DMS 273 treated with DMSO at 0.1 percent for 48 hours (cell line): ENCODE measurements at regions not wholly inside any gene's neighbourhood (a gene's known extent, or its start where the extent isn't known, plus 50 kb on each side); places are given as distances from the start of the nearest gene placed in this dataset.

ENCODE experiments used
- DNase-seq: peaks from one replicate; lab custom pipeline; 2025; lab: John Stamatoyannopoulos, UW

- DNase-seq = no peak
Measured at GRCh38 chr6:9404351-9405146, 969.2 kb upstream of the SLC35B3 start.

- no peak for DNase-seq
Measured at GRCh38 chr6:9403736-9404135, 968.4 kb upstream of the SLC35B3 start.

- no peak for DNase-seq
Measured at GRCh38 chr6:9401960-9402359, 966.6 kb upstream of the SLC35B3 start.

GRCh38 chr6:9399916-9400315 is 964.6 kb upstream of the SLC35B3 start:
- no peak for DNase-seq

- DNase-seq = no peak
Measured at GRCh38 chr6:9398767-9399373, 963.5 kb upstream of the SLC35B3 start.

GRCh38 chr6:9398071-9398766 is 962.9 kb upstream of the SLC35B3 start:
- DNase-seq = no peak

- no peak for DNase-seq
Measured at GRCh38 chr6:9388596-9388995, 953.3 kb upstream of the SLC35B3 start.

GRCh38 chr6:9380568-9380967 is 945.2 kb upstream of the SLC35B3 start:
- DNase-seq = no peak

GRCh38 chr6:9373308-9373707 is 938.0 kb upstream of the SLC35B3 start:
- DNase-seq = no peak

GRCh38 chr6:9370480-9370879 is 935.1 kb upstream of the SLC35B3 start:
- DNase-seq = no peak

GRCh38 chr6:9365378-9365777 is 930.0 kb upstream of the SLC35B3 start:
- DNase-seq = no peak

- DNase-seq = no peak
Measured at GRCh38 chr6:9361749-9362148, 926.4 kb upstream of the SLC35B3 start.

- no peak for DNase-seq
Measured at GRCh38 chr6:9360881-9361280, 925.5 kb upstream of the SLC35B3 start.

GRCh38 chr6:9347608-9348007 is 912.3 kb upstream of the SLC35B3 start:
- DNase-seq = no peak

GRCh38 chr6:9346923-9347322 is 911.6 kb upstream of the SLC35B3 start:
- DNase-seq = no peak

GRCh38 chr6:9335431-9335830 is 900.1 kb upstream of the SLC35B3 start:
- no peak for DNase-seq

GRCh38 chr6:9334979-9335378 is 899.6 kb upstream of the SLC35B3 start:
- DNase-seq = no peak

GRCh38 chr6:9332241-9332780 is 897.0 kb upstream of the SLC35B3 start:
- DNase-seq = no peak

- DNase-seq = no peak
Measured at GRCh38 chr6:9316831-9317230, 881.5 kb upstream of the SLC35B3 start.

- no peak for DNase-seq
Measured at GRCh38 chr6:9315966-9316650, 880.8 kb upstream of the SLC35B3 start.

GRCh38 chr6:9308284-9308683 is 872.9 kb upstream of the SLC35B3 start:
- no peak for DNase-seq

GRCh38 chr6:9307786-9308185 is 872.4 kb upstream of the SLC35B3 start:
- no peak for DNase-seq
